PC-3 (cell line): ENCODE measurements at regions not wholly inside any gene's neighbourhood (a gene's known extent, or its start where the extent isn't known, plus 50 kb on each side); places are given as distances from the start of the nearest gene placed in this dataset.

Experiments used
- ATAC-seq: fragments of 200-7000 bp; cut with Tn5 transposase; 2 replicates; pipeline ENCODE4 v1.9.1; 2020; ENCODE audit warnings: mild to moderate bottlenecking, moderate library complexity
- BruUV-seq: library from RNA; stranded (reverse); fragments of 400-500 nt; replicated peaks from 2 replicates; lab custom pipeline; 2021; lab: Mats Ljungman, UMichigan
- CTCF ChIA-PET: fragments of 300-600 bp; sonication (Branson Sonifier 250); formaldehyde crosslinking; loops from one replicate; lab custom pipeline; 2022; ENCODE audit warnings: antibody characterized with exemption; lab: Charles Lee
- POLR2A ChIA-PET: fragments of 300-600 bp; sonication (Branson Sonifier 250); formaldehyde crosslinking; loops from one replicate; lab custom pipeline; 2022; ENCODE audit warnings: antibody characterized with exemption; ENCODE audit not compliant: unreplicated experiment; lab: Charles Lee
- DNase-seq: peaks from one replicate; pipeline ENCODE4 v3.0.0-alpha.2; 2015
- H2AFZ ChIP-seq: fragments of 300-600 bp; sonication (generic); 2 replicates; pipeline ENCODE4 v1.6.0; 2016; ENCODE audit warnings: antibody characterized with exemption, low read length
- H3F3A ChIP-seq: fragments of 300-600 bp; sonication (generic); one replicate; pipeline ENCODE4 v1.6.0; 2017; ENCODE audit warnings: antibody characterized with exemption, low read length, control low read depth, mild to moderate bottlenecking; ENCODE audit not compliant: unreplicated experiment
- H3K27ac ChIP-seq: fragments of 300-600 bp; sonication (generic); 2 replicates; pipeline ENCODE4 v1.5.1; 2016; ENCODE audit warnings: mild to moderate bottlenecking, low read length
- H3K27me3 ChIP-seq: fragments of 300-600 bp; sonication (generic); 2 replicates; pipeline ENCODE4 v1.6.1; 2016; ENCODE audit warnings: low read length, mixed read lengths
- H3K36me3 ChIP-seq: fragments of 300-600 bp; sonication (generic); 2 replicates; pipeline ENCODE4 v1.6.1; 2016; ENCODE audit warnings: low read depth, mixed run types, low read length, mixed read lengths
- H3K4me1 ChIP-seq: fragments of 300-600 bp; sonication (generic); 2 replicates; pipeline ENCODE4 v1.5.1; 2016; ENCODE audit warnings: low read length; ENCODE audit not compliant: insufficient read depth
- H3K4me2 ChIP-seq: fragments of 300-600 bp; sonication (generic); 2 replicates; pipeline ENCODE4 v1.6.0; 2016; ENCODE audit warnings: low read length
- H3K4me3 ChIP-seq: fragments of 300-600 bp; sonication (generic); 2 replicates; pipeline ENCODE4 v1.5.1; 2016; ENCODE audit warnings: mild to moderate bottlenecking, low read length, mixed read lengths
- H3K79me2 ChIP-seq: fragments of 300-600 bp; sonication (generic); 2 replicates; pipeline ENCODE4 v1.6.1; 2017; ENCODE audit warnings: low read length, mixed read lengths
- H3K9ac ChIP-seq: fragments of 300-600 bp; sonication (generic); 2 replicates; pipeline ENCODE4 v1.6.0; 2016; ENCODE audit warnings: mild to moderate bottlenecking, low read length
- H3K9me2 ChIP-seq: fragments of 300-600 bp; sonication (generic); replicated peaks from 2 replicates; pipeline ENCODE4 v1.6.1; 2016; ENCODE audit warnings: mixed run types, low read length, mixed read lengths
- H3K9me3 ChIP-seq: fragments of 300-600 bp; sonication (generic); 2 replicates; pipeline ENCODE4 v1.6.1; 2016; ENCODE audit warnings: low read length, mixed read lengths
- H4K20me1 ChIP-seq: fragments of 300-600 bp; sonication (generic); 2 replicates; pipeline ENCODE4 v1.6.1; 2016; ENCODE audit warnings: low read length, mixed read lengths
- CTCF ChIP-seq: fragments of 300-600 bp; sonication (generic); conservative IDR thresholded peaks from 2 replicates; pipeline ENCODE4 v1.5.1; 2017; ENCODE audit warnings: antibody characterized with exemption, low read depth, mild to moderate bottlenecking, low read length
- EZH2 ChIP-seq: fragments of 300-600 bp; sonication (generic); IDR thresholded peaks from one replicate; pipeline ENCODE4 v1.6.1; 2017; ENCODE audit warnings: antibody characterized with exemption, mild to moderate bottlenecking, low read length; ENCODE audit not compliant: unreplicated experiment
- EZH2phosphoT487 ChIP-seq: fragments of 300-600 bp; sonication (generic); IDR thresholded peaks from 2 replicates; pipeline ENCODE4 v1.6.1; 2018; ENCODE audit warnings: mild to moderate bottlenecking, antibody characterized with exemption, low read length, borderline replicate concordance
- intact Hi-C: fragments of 100-400 bp; cut with micrococcal nuclease; formaldehyde crosslinking; loops from 2 replicates; pipeline ENCODE4 v1.9.0; 2023

GRCh38 chr1:93773049-93773838, 91.6 kb upstream of the BCAR3 start:
- H3K79me2 ChIP-seq: peaks cover 84% of the 10 kb centered on the region
- intact Hi-C loops: no loop called here
- peak overlapping the region; percentile 78 for H3K9ac ChIP-seq
- BruUV-seq: no TSS peak
- H4K20me1 ChIP-seq: no peaks in the 10 kb centered on the region
- H3F3A ChIP-seq: no peaks in the 10 kb centered on the region
- no peak overlapping the region for H2AFZ ChIP-seq
- no peaks in the 10 kb centered on the region for H3K27me3 ChIP-seq
- H3K4me3 ChIP-seq: peak overlapping the region; percentile 49
- no peaks in the 10 kb centered on the region for H3K36me3 ChIP-seq
- TF ChIP-seq EZH2phosphoT487 (no peak), CTCF (no peak), EZH2 (no peak)
- peak overlapping the region; percentile 79 for H3K27ac ChIP-seq
- H3K4me2 ChIP-seq: peak overlapping the region; percentile 67
- no peak for DNase-seq
- H3K9me2 ChIP-seq: no peaks in the 10 kb centered on the region
- ChIA-PET CTCF (no interaction called here), POLR2A (interaction anchor here (0.6 kb wide), 1 partner anchor 71 kb away, joined by 5 read pairs; no protein-coding TSS in a partner anchor)
- ATAC-seq: no peak
- H3K9me3 ChIP-seq: no peaks in the 10 kb centered on the region
- H3K4me1 ChIP-seq: peaks cover 25% of the 10 kb centered on the region

GRCh38 chr1:93771843-93772242, 90.2 kb upstream of the BCAR3 start:
- TF ChIP-seq EZH2phosphoT487: no peak
- TF ChIP-seq EZH2: no peak
- TF ChIP-seq CTCF: no peak

GRCh38 chr1:93770640-93771039, 89.0 kb upstream of the BCAR3 start:
- Histone ChIP-seq H3K9ac (no peak overlapping the region), H3K27me3 (no peaks in the 10 kb centered on the region), H3K79me2 (peaks cover 92% of the 10 kb centered on the region), H3K9me2 (no peaks in the 10 kb centered on the region), H3K4me1 (peaks cover 13% of the 10 kb centered on the region), H3K27ac (no peak overlapping the region), H3K36me3 (peaks cover 8% of the 10 kb centered on the region), H4K20me1 (no peaks in the 10 kb centered on the region), H2AFZ (no peak overlapping the region), H3K4me2 (no peak overlapping the region), H3F3A (no peaks in the 10 kb centered on the region), H3K9me3 (no peaks in the 10 kb centered on the region), H3K4me3 (no peak overlapping the region)
- POLR2A ChIA-PET: no interaction called here
- CTCF ChIA-PET: no interaction called here
- DNase-seq: peak; percentile 28
- BruUV-seq: no TSS peak
- intact Hi-C loops: no loop called here
- no peak for TF ChIP-seq EZH2phosphoT487
- TF ChIP-seq CTCF: no peak
- no peak for TF ChIP-seq EZH2
- ATAC-seq: no peak

More at GRCh38 chr1:93771843-93772242, 90.2 kb upstream of the BCAR3 start:
- Histone ChIP-seq H3K27ac (no peak overlapping the region), H3K4me3 (peak overlapping the region; percentile 21; the same call in 1 of the 2 replicates), H3K27me3 (no peaks in the 10 kb centered on the region), H3F3A (no peaks in the 10 kb centered on the region), H3K9me3 (no peaks in the 10 kb centered on the region), H3K4me1 (peaks cover 19% of the 10 kb centered on the region), H2AFZ (no peak overlapping the region), H4K20me1 (no peaks in the 10 kb centered on the region), H3K36me3 (no peaks in the 10 kb centered on the region), H3K79me2 (peaks cover 88% of the 10 kb centered on the region), H3K9me2 (no peaks in the 10 kb centered on the region), H3K4me2 (peak overlapping the region; percentile 67; the same call in 1 of the 2 replicates), H3K9ac (no peak overlapping the region)
- DNase-seq (no peak), ATAC-seq (no peak)
- intact Hi-C loops: no loop called here
- ChIA-PET POLR2A (interaction anchor here (0.6 kb wide), 1 partner anchor 51 kb away, joined by 6 read pairs; no protein-coding TSS in a partner anchor), CTCF (no interaction called here)
- BruUV-seq: no TSS peak
